LNCaP clone FGC (cell line): ENCODE measurements at regions not wholly inside any gene's neighbourhood (a gene's known extent, or its start where the extent isn't known, plus 50 kb on each side); places are given as distances from the start of the nearest gene placed in this dataset.
"Not testable (repeated sequence)": the region's sequence is repeated elsewhere in the genome, so short reads cannot be mapped to it uniquely, and the experiment has no call there.

ENCODE experiments used
- DNase-seq: peaks from one replicate; pipeline ENCODE4 v3.0.0-alpha.2; 2011; ENCODE audit warnings: low read depth
- H3K4me3 ChIP-seq: 2 replicates; pipeline ENCODE4 v1.5.1; 2011; ENCODE audit warnings: mild to moderate bottlenecking, low read depth, low read length, control low read depth
- CTCF ChIP-seq: IDR thresholded peaks from 2 replicates; pipeline ENCODE4 v1.5.1; 2012; ENCODE audit warnings: mild to moderate bottlenecking; ENCODE audit not compliant: control insufficient read depth, insufficient read depth; ENCODE audit errors: extremely low read depth

- no peak overlapping the region for H3K4me3 ChIP-seq
- DNase-seq: no peak
- TF ChIP-seq CTCF: no peak
These were observed 126.9 kb upstream of the PRICKLE1 start for GRCh38 chr12:42716491-42716891.

GRCh38 chr12:42713566-42713965 lies 124.0 kb upstream of the PRICKLE1 start:
- not testable (repeated sequence) for H3K4me3 ChIP-seq

GRCh38 chr12:42708374-42708773 lies 118.8 kb upstream of the PRICKLE1 start:
- H3K4me3 ChIP-seq, DNase-seq: not testable (repeated sequence)

More at GRCh38 chr12:42713566-42713965, 124.0 kb upstream of the PRICKLE1 start:
- not testable (repeated sequence) for DNase-seq

GRCh38 chr12:42707312-42708226 lies 118.0 kb upstream of the PRICKLE1 start:
- DNase-seq: no peak
- TF ChIP-seq CTCF: no peak
- no peak overlapping the region for H3K4me3 ChIP-seq

GRCh38 chr12:42706321-42706720 lies 116.8 kb upstream of the PRICKLE1 start:
- DNase-seq: no peak
- no peak overlapping the region for H3K4me3 ChIP-seq
- TF ChIP-seq CTCF: no peak

GRCh38 chr12:42705863-42706262 lies 116.3 kb upstream of the PRICKLE1 start:
- no peak for DNase-seq
- TF ChIP-seq CTCF: no peak
- no peak overlapping the region for H3K4me3 ChIP-seq

GRCh38 chr12:42704810-42705401 lies 115.4 kb upstream of the PRICKLE1 start:
- TF ChIP-seq CTCF: no peak
- H3K4me3 ChIP-seq: no peak overlapping the region
- no peak for DNase-seq

- H3K4me3 ChIP-seq: no peak overlapping the region
- no peak for DNase-seq
- TF ChIP-seq CTCF: no peak
These were observed 114.8 kb upstream of the PRICKLE1 start for GRCh38 chr12:42704340-42704739.
